Keratinocyte (primary cell): ENCODE measurements at regions not wholly inside any gene's neighbourhood (a gene's known extent, or its start where the extent isn't known, plus 50 kb on each side); places are given as distances from the start of the nearest gene placed in this dataset.

Experiments used
- EZH2 ChIP-seq: IDR thresholded peaks from one replicate; pipeline ENCODE4 v1.6.1; 2012; ENCODE audit warnings: inconsistent platforms, mild to moderate bottlenecking, low read length, moderate library complexity
- TF ChIP-seq, protein P1 (sequence below), 3 experiments: IDR thresholded peaks in 1 of 3; conservative IDR thresholded peaks in 1 of 3; optimal IDR thresholded peaks in 1 of 3; 2 replicates in 2 of 3; 3 replicates in 1 of 3; pipeline versions ENCODE3 to v1.5.1; 2011; ENCODE audit warnings: low read length in 3 of 3, mild to moderate bottlenecking in 3 of 3, moderate library complexity in 2 of 3, control low read depth in 1 of 3, inconsistent platforms in 1 of 3; ENCODE audit not compliant: insufficient read depth in 2 of 3; ENCODE audit errors: extremely low read depth in 1 of 3

DNA sequence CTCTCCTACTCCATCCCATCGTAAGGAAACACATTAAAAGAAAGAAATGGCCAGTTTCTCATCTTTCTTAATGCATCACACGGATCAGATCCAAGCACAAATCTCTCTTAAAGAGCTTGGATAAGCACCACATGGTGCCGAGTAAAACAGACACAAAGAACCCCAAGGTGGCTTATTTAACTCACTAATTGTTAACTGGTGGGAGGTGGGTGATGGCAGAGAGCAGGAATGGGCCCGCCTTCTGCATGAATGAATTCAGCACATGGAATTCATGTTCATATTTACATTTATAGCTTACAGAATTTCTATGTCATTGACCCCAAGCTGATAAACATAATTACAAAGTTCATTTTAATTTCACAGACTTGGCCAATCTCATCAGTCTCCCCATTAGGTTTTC is 89.9 kb downstream of the MZT1 start:
- TF ChIP-seq, protein P1, sequence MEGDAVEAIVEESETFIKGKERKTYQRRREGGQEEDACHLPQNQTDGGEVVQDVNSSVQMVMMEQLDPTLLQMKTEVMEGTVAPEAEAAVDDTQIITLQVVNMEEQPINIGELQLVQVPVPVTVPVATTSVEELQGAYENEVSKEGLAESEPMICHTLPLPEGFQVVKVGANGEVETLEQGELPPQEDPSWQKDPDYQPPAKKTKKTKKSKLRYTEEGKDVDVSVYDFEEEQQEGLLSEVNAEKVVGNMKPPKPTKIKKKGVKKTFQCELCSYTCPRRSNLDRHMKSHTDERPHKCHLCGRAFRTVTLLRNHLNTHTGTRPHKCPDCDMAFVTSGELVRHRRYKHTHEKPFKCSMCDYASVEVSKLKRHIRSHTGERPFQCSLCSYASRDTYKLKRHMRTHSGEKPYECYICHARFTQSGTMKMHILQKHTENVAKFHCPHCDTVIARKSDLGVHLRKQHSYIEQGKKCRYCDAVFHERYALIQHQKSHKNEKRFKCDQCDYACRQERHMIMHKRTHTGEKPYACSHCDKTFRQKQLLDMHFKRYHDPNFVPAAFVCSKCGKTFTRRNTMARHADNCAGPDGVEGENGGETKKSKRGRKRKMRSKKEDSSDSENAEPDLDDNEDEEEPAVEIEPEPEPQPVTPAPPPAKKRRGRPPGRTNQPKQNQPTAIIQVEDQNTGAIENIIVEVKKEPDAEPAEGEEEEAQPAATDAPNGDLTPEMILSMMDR (optimal IDR thresholded peaks at IDR 0.05 in 1 of 3, IDR thresholded peaks at IDR 0.05 in 1 of 3, conservative IDR thresholded peaks at IDR 0.05 in 1 of 3; ENCODE audit: extremely low read depth in 1 of 3, insufficient read depth in 2 of 3, low read length in 3 of 3), result no peak
- no peak for TF ChIP-seq EZH2
